GM04503 (cell line): ENCODE measurements at regions not wholly inside any gene's neighbourhood (a gene's known extent, or its start where the extent isn't known, plus 50 kb on each side); places are given as distances from the start of the nearest gene placed in this dataset.
A peak's percentile ranks its signal among the peaks of the same experiment; 100 is the strongest.
"Not testable (repeated sequence)": the region's sequence is repeated elsewhere in the genome, so short reads cannot be mapped to it uniquely, and the experiment has no call there.

Experiments
- DNase-seq: peaks from one replicate; pipeline ENCODE4 v3.0.0-alpha.2; 2012; ENCODE audit warnings: low read depth

- no peak for DNase-seq
Observed at GRCh38 chr5:173495225-173495904, 121.1 kb downstream of the BOD1 start.

GRCh38 chr5:173494446-173494845 lies 122.0 kb downstream of the BOD1 start:
- DNase-seq = no peak

GRCh38 chr5:173493846-173494245 lies 122.6 kb downstream of the BOD1 start:
- DNase-seq = no peak

GRCh38 chr5:173493040-173493439 lies 123.4 kb downstream of the BOD1 start:
- no peak for DNase-seq

GRCh38 chr5:173490681-173491080 lies 125.8 kb downstream of the BOD1 start:
- no peak for DNase-seq

GRCh38 chr5:173488144-173488543 lies 128.3 kb downstream of the BOD1 start:
- DNase-seq = no peak

- no peak for DNase-seq
Observed at GRCh38 chr5:173487300-173487699, 129.2 kb downstream of the BOD1 start.

- DNase-seq = no peak
Observed at GRCh38 chr5:173486355-173487225, 129.9 kb downstream of the BOD1 start.

- no peak for DNase-seq
Observed at GRCh38 chr5:173484569-173484968, 131.9 kb downstream of the BOD1 start.

GRCh38 chr5:173483599-173483998 lies 132.9 kb downstream of the BOD1 start:
- DNase-seq = not testable (repeated sequence)

- no peak for DNase-seq
Observed at GRCh38 chr5:173483160-173483559, 133.3 kb downstream of the BOD1 start.

GRCh38 chr5:173481821-173482220 lies 134.6 kb downstream of the BOD1 start:
- no peak for DNase-seq

- no peak for DNase-seq
Observed at GRCh38 chr5:173480896-173481295, 135.6 kb downstream of the BOD1 start.

GRCh38 chr5:173479711-173480110 lies 136.7 kb downstream of the BOD1 start:
- DNase-seq = no peak

- DNase-seq = peak; percentile 56
Observed at GRCh38 chr5:173477345-173478040, 139.0 kb downstream of the BOD1 start.

GRCh38 chr5:173475780-173476179 lies 140.7 kb downstream of the BOD1 start:
- DNase-seq = no peak

GRCh38 chr5:173474881-173475287 lies 141.6 kb downstream of the BOD1 start:
- peak; percentile 84 for DNase-seq

GRCh38 chr5:173473288-173473687 lies 143.2 kb downstream of the BOD1 start:
- no peak for DNase-seq

- DNase-seq = peak; percentile 50
Observed at GRCh38 chr5:173472784-173473278, 143.6 kb downstream of the BOD1 start.

GRCh38 chr5:173472164-173472563 lies 143.9 kb upstream of the STC2 start:
- peak; percentile 96 for DNase-seq

GRCh38 chr5:173468821-173469251 lies 140.6 kb upstream of the STC2 start:
- no peak for DNase-seq

GRCh38 chr5:173466227-173466626 lies 138.0 kb upstream of the STC2 start:
- DNase-seq = no peak

- DNase-seq = no peak
Observed at GRCh38 chr5:173464813-173465212, 136.6 kb upstream of the STC2 start.
